GM19324 (cell line): ENCODE measurements at regions not wholly inside any gene's neighbourhood (a gene's known extent, or its start where the extent isn't known, plus 50 kb on each side); places are given as distances from the start of the nearest gene placed in this dataset.
A peak's percentile ranks its signal among the peaks of the same experiment; 100 is the strongest.

Experiments used
- ATAC-seq: cut with Tn5 transposase; IDR thresholded peaks from one replicate; pipeline ENCODE4 v1.9.1; 2021; ENCODE audit warnings: mild to moderate bottlenecking, moderate library complexity; ENCODE audit not compliant: unreplicated experiment, low FRiP score

DNA sequence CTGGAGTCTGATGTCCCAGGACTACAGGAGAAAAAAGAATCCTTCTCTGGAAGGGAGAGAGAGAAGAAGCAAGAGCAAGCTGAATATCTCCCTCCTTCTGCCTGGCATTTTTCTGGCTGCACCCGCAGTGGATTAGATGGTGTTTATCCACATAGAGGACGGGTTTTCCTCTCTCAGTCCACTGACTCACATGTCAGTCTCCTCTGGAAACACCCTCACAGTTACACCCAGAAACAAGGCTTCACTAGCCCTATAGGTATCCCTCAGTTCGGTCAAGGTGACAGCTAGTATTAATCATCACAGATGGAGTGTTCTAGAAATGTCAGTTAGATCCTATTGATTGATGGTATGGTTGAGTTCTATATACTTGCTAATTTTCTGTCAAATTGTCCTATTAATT lies 87.9 kb downstream of the RHOU start:
- ATAC-seq = no peak

DNA sequence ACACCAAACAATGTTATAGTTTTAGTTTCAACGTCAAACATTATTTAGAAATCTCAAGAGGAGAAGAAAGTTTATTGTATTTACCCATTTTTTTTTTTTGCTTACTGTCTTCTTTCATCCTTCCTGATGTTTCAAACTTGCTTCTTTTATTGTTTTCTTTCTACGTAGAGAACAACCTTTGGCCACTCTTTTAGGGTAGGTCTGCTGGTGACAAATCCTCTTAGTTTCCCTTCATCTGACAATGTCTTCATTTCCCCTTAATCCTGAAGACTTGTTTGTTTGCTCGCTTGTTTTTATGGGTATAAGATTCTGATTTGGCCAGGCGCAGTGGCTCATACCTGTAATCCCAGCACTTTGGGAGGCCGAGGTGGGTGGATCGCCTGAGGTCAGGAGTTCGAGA lies 89.1 kb downstream of the RHOU start:
- ATAC-seq = no peak

DNA sequence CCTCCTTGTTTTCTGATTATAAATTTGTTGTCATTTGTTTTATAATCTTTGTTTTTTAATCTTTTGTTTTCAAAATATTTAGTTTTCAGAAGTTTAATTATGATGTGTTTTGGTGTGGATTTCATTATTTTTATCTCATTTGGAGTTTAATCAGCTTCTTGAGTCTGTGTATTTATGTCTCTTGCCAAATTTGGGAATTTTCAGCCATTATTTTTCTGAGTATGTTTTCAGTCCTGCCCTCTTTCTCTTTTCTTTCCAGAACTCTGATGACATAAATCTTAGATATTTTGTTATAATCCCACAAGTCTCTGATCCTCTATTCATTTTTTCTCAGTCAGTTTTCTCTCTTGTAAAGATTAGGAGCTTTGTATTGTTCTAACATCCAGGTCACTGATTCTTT lies 89.8 kb downstream of the RHOU start:
- ATAC-seq = no peak

DNA sequence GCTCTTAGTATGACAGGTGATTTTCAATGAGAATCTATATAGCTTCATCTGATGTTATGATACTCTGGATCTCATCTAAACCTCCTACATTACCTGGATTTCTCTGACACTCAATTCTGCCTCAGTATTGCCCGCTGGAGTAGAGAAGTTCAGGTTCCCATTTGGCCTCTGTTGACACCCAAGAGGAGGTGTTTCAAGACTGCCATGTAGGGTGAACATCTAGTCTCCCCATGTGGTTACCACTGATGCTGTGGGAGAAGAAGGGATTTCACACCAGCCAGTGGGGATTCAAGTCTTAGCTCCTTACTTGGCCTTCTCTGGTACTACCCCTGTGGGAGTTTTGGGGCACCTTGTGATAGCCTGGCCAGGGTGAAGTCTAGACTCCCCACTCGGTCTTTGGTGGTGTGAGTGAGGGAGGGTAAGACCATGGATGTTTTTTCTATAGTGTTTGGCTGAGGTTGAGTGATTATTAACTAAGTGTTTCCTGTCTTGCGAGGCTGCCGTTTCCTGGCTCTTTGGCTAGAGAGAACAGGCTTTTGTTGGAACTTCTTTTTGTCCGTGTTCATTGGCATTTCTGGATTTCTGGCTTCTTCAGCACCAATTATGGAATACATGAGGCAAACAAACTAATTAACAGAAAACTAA lies 90.7 kb downstream of the RHOU start:
- peak; percentile 70 for ATAC-seq

DNA sequence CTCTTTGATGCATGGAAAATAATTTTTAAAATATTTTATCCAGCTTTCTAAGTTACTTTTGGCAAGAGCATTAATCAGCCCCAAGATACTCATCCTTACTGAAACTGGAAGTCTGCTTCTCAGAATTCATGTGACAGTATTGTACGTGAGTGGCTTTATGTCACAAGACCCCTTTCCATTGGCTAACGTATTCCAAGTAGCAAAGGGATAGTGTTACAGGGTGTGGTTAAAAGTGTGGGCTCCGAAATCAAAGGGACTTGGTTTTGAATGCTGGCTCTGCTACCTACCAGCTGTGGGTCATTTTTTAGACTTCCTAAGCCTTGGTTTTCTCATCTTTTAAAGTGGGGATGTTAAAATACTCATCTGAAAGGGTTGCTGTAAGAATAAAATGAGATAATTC lies 91.7 kb downstream of the RHOU start:
- no peak for ATAC-seq

DNA sequence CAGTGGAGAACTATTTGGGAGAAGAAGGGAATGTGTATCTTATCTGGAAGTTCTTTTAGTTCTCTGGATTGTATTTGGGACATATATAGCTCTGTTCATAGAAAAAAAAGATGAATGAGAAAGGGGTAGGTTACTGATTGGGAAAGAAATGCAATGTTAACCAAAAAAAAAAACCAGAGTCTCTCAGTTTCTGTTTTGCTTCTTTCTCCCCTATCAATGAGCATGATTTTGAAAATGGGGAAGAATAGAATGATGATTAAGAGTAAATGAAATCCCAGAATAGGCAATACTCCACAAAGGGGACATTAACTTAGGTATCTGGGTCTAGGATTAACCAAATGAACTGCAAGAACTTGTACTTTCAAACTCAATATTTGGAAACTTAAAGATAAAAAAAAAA lies 92.9 kb downstream of the RHOU start:
- ATAC-seq = no peak

DNA sequence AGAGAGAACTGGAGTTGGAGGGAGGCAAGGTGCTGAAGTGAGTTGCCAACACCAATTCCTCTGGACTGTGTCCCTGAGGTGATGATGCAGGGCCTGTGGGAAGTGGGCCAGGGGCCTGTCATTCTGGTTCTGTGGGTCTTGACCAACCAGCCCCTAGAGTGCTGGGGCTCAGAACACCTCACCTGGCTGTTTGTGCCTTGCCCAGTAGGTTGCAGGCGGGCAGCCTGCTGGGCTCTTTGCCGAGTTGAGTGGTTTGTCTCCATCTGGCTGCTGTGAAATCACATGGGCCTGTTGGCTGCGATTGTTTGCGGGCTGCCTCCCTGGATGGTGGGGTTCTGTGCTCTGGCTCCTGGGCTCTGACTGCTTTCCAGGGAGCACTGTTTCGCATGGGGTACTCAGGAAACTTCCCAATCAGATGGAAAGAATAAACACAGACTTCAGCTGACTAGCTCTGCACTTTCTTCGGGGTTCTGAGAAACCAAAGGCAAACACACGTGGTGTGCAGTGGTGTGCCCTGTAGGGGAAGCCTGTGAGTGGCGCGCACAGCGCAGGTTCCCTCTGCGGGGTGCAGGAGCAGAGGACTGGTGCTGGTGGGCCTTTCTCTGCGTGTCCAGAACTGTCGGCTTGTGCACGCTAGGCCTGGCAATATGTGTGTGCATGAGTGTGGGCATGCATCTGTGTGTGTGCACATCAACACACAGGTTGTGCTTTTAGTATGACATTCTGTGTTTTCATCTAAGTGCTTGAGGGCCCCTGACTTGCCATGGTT lies 95.1 kb downstream of the RHOU start:
- ATAC-seq = no peak

DNA sequence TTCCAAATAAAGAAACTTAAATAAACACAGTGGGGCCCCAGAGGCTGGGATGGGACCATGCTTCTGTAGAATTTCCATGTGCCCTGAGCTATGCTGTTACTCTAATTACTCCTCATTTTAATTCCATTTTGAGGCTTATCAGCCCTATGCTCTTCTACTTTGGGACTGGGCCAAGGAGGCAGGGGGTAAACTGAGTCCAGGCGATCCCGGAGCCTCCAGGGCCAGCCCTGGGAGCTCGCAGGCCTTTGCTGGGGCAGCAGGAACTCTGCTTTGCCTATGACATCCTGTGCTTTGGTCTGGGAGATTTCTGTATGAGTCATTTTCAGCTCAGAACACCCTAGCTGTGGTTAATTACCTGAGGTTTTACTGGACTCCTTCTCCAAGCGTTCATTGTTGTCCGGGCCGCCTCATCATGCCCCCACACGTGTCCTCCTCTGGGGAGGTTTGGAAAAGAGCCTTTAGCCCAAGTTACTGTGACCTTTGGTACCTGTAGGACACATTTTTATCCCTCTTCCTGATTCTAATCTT lies 95.7 kb downstream of the RHOU start:
- peak; percentile 45 for ATAC-seq

DNA sequence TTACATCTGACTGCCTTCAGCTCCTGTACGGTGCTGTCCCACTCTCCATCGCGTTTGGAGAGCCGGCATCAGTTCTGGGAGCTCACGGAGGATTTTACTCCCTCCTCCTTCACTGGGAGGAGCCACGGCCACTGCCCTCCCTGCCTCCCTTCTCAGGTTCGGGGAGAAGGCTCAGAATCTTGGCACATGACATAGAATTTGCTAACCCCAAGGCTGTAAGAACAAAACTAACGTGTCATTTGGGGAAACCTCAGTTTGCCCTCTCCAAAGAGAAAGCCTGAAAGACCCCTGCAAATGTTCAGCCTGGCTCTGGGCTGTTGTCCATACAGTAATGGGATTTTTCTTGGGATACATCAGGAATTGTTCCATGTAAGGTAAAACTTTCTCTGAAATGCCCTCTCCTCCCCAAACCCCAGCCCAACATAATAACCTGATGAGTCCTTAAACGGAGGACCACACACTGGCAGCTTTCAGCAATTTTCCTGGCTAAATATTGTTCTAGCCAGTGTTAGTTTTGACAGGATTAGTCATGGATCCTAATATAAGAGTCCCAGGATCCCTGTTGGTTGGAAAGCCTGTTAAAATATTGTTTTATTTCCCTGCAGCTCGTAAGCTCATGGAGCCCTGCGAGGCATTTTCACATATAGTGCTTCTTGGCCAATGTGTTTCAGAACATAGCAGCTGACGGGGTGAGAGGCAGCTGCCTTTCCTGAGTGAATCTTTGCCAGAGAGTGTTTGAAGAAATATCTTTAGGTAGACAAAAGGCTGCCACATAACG lies 98.8 kb downstream of the RHOU start:
- no peak for ATAC-seq

DNA sequence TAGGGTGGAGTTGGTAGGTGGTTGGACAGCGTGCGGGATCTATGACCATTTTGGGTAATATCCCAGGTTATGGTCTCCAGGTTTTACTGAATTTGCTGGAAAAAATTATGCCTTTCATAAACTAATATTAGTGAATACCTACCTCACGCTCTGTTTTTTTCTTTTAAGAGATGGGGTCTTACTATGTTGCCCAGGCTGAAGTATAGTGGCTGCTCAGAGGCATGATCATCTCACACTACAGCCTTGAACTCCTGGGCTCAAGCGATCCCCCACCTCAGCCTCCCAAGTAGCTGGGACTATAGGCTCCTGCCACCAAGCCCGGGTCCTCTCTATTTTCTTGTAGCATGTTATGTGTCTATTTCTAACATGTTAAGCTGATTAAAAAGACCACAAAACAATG lies 100.2 kb downstream of the RHOU start:
- no peak for ATAC-seq

DNA sequence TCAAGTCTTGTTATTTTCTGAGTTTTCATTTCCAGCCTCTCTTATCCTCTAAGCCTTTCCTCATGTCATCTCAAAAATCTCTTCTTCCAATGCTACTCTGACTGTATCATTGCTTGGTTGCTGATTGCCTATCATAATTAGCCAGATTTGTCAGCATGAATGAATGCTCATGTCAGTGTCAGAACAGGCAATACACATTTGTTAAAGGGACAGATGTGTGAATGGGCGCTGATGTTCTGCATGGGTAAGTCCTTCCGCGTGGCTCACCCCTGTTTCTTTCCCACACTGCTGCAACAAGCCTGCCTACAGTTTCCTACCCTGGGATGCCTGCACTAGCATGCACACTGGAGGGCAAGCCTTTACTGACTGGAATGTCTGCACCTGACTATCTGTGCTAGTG lies 100.6 kb downstream of the RHOU start:
- no peak for ATAC-seq

DNA sequence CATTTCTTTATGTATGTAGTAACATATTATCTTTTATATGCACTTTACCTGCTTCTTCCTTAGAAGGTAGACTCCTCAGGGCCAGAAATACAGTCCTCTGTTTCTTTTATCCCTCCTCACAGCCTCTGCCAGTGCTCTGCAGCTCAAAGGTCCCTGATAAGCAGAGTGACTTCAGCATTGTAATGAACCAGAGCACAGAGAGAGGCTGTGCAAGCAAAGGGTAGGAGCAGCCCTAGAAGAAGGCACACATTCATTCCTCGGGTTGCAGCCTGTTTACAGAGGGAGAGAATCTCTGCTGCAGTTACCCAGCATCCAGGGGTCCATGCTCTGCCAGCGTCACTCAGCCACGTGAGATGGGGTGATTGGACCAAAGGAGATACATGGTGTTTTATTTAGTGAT lies 101.1 kb downstream of the RHOU start:
- no peak for ATAC-seq

DNA sequence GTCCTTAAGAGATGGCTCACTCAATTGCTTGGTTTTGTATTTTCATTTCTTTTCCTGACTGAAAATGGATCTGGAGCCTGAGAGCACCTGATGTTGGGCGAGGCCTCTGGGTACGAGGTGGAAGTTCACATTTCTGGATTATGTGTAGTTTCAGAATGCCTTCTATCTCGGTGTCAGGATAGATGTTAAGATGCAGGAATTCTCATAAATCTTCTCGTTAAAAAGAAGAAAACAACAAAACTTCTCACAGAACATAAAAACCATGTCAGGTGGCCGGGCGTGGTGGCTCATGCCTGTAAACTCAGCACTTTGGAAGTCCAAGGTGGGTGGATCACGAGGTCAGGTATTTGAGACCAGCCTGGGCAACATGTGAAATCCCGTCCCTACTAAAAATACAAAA lies 101.8 kb downstream of the RHOU start:
- ATAC-seq = no peak

DNA sequence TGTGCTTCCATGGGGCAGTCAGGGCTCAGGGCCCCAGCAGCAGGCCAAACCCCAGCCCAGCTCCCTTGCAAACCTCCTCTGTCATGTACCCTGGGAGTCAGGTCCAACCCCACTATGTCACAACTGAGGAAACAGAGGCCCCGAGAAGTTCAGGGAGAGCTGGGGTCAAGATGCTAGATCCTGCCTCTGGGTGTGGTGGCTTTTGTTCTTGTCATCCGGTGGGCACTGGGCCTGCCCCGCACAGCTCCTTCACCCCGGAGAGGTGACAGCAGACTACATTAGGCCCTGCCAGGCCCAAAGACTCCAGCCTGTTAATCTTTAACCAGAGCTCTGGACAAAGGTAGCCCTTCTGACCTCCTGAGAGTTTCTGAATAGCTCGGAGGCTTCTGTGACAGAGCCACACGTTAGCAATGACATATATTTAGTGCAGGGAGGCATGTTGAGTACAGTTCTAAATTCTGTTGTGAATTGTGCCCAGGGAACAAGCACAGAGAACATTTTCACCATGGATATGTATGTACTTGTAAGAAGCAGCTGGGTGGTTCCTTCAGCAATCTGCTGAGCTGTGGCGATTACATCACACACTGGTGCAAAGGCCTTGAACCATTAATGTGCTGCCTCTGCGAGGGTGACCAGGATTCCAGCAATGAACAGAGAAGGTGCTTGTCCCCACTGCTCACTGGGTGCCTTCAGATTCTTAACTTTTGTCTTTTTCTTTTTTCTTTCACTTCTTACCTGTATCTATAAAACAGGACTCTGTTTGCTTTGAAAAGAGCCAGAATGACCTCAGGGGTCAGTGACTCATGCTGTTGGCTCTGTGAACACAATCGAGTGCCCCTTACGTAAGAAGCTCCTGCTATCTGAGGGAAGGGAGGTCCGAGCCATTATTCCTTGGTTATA lies 102.8 kb downstream of the RHOU start:
- ATAC-seq = peak; percentile 85

DNA sequence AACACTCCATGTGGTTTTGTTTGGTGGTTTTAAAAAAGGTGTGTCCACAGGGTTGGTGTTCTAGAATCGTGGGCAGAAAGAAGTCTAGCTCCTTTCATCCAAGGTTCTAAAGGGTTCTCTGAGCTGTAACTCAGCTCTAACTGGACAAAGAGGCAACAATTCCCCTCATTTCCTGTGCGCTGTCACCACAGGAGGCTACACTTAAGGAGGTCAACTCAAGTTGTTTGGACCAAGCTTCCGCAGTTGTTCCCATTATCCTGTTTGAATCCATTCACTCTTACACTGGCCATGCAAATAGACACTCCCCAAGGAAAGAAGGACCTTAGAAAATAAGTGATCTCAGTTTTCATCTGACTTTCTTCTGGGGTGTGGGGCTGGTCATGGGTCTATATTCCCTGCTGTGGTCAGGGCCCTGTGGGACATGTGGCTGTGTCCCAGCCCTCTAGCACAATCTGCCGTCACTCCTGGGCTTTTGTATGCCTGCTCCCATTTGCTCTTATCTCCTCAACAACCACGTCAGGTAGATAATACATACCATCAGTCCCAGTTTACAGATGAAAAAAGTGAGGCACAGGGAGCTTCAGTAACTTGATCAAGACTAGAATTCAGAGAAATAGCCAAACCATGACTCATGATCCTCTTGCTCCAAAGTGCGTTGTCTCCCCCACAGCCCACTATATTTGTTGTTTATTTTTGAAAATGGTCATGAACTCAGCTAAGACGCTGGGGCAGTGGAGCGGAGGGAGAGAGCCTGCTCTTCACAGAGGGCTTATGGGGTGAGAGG lies 103.6 kb downstream of the RHOU start:
- ATAC-seq = no peak

DNA sequence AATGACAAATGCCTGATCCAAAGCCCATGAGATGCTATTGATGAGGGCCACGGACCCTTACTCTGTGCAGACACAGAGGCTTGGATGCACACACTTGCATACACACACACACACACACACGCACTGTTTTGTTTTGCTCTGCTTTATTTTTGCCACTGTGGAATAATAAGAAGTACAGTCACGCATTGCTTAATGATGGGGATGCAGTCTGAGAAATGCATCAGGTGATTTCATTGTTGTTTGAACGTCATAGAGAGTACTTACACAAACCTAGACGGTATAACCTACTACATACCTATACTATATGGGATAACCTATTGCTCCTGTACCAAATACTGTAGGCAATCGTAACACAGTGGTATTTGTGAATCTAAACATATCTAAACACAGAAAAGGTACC lies 104.4 kb downstream of the RHOU start:
- ATAC-seq = no peak

DNA sequence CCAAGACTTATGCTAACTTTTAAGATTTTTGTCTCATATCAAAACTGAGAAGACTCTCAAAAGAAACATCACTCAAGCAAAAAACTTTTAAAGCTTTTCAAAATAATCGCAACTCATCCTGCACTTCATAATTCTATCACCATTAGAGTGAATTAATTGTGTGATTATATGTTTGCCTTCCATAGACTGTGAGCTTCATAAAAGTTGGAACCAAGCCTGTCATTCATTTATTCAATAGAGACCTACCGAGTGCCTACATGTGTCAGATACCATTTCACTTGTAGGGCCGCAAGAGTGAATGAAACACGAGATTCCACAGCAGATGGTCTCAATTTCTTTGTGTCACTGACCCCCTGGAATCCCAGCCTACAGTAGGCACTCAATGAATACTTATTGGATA lies 106.4 kb downstream of the RHOU start:
- no peak for ATAC-seq

DNA sequence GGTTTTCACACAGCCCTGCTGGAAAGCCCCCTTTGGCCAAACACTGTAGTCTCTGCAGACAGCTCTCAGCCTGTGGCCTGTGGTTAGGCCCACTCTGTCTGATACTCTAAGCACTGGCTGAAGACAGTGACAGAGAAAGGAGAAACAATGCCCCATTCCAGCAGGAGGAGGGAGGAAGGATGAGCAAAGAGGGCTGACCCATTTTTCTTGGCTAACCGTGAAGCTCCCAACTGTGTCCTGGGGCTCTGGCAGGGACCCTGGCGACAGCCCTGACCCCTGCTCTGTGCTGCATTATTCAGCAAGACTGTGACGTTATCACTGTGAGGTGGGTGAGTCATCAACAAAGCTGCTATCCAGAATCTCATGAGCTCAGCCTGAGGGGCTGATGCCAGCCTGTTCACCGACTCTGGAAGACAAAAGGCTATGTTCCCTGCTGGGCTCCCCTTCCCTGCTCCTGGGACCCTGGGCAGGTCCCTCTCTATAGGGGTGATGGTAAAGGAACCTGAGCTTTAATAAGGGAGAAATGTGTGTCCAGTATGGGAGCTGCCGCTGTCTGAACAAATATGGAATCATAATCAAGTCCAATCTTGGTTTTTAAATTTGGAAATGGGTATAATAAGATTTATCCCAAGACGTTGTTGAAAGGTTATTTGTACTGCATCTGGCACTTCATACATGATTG lies 107.0 kb downstream of the RHOU start:
- no peak for ATAC-seq

DNA sequence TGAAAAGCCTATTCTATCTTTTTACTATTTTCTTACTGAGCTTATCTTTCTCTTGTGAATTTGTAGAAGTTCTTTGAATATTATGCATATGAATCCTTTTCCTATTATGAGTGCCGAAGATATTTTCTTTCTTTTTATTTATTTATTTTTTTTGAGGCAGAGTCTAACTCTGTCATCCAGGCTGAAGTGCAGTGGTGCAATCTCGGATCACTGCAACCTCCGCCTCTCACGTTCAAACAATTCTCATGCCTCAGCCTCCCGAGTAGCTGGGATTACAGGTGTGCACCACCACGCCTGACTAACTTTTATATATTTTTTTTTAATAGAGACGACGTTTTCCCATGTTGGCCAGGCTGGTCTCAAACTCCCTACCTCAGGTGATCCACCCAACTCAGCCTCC lies 109.8 kb downstream of the RHOU start:
- no peak for ATAC-seq
